Vagina (tissue), 2 donors: ENCODE measurements at regions not wholly inside any gene's neighbourhood (a gene's known extent, or its start where the extent isn't known, plus 50 kb on each side); places are given as distances from the start of the nearest gene placed in this dataset.

ENCODE experiments used
- POLR2AphosphoS5 ChIP-seq, 2 donors: sonication (generic); formaldehyde crosslinking; IDR thresholded peaks; one replicate each; pipeline ENCODE4 v1.9.0; 2017; ENCODE audit warnings: antibody characterized with exemption in 2 of 2, mild to moderate bottlenecking in 2 of 2, low read depth in 1 of 2; ENCODE audit not compliant: insufficient read depth in 1 of 2
- TF ChIP-seq, protein P1 (sequence below), 3 experiments: fragments of 450-650 bp in 2 of 3; fragments of 200-600 bp in 1 of 3; sonication (generic) in 1 of 3; IDR thresholded peaks; one replicate each; pipeline ENCODE4 v1.5.1; 2017 to 2019; ENCODE audit warnings: antibody characterized with exemption in 3 of 3, mild to moderate bottlenecking in 2 of 3, moderate library complexity in 2 of 3

DNA sequence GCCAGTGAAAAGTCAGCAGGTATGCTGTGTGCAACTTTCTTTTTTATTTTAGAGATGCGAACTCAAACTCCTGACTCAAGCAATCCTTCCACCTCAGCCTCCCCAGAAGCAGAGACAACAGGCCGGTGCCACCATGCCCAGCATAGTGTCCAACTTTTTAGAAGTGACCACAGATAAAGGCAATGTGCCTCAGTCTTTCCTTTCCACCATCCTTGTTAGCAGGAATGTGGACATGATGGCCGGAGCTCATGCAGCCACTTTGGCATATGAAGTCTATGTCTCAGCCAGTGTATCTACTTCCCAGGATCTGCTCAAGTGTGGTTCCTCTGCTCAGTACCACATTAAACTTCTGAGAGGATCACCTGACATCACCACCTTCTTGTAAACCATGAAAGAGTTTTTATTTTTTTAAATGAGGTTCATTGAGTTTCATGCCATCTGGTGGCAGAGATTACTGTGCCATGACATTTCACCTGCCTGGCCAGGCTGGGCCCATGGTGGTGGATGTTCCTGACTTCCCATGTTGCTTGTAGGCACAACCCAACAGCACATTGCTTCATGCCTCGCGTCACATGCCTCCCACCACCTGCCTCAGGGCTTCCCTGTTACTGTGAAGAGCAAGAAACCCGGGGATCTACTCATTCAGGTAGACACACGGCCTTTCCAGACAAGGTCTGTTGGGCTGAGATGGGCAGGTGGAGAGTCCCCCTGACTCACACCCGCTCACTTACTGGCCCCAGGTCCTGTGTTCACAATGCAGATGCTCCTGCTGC lies 216.5 kb downstream of the LY86 start:
- TF ChIP-seq, protein P1, sequence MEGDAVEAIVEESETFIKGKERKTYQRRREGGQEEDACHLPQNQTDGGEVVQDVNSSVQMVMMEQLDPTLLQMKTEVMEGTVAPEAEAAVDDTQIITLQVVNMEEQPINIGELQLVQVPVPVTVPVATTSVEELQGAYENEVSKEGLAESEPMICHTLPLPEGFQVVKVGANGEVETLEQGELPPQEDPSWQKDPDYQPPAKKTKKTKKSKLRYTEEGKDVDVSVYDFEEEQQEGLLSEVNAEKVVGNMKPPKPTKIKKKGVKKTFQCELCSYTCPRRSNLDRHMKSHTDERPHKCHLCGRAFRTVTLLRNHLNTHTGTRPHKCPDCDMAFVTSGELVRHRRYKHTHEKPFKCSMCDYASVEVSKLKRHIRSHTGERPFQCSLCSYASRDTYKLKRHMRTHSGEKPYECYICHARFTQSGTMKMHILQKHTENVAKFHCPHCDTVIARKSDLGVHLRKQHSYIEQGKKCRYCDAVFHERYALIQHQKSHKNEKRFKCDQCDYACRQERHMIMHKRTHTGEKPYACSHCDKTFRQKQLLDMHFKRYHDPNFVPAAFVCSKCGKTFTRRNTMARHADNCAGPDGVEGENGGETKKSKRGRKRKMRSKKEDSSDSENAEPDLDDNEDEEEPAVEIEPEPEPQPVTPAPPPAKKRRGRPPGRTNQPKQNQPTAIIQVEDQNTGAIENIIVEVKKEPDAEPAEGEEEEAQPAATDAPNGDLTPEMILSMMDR (IDR thresholded peaks at IDR 0.05) = no peak
- TF ChIP-seq POLR2AphosphoS5 (IDR thresholded peaks at IDR 0.05; ENCODE audit: insufficient read depth in 1 of 2, low read depth in 1 of 2) = no peak
